Activated CD4-positive, alpha-beta T cell treated with anti-CD3 and anti-CD28 coated beads, Interleukin-2, amount 10 ng/mL, durations not matched to agents 7 days and 5 days (primary cell): ENCODE measurements at regions not wholly inside any gene's neighbourhood (a gene's known extent, or its start where the extent isn't known, plus 50 kb on each side); places are given as distances from the start of the nearest gene placed in this dataset.

Source experiments
- CTCF ChIA-PET: fragments of 350-600 bp; sonication (Branson Sonifier 250); formaldehyde crosslinking; loops from one replicate; lab custom pipeline; 2021; ENCODE audit warnings: antibody characterized with exemption; lab: Charles Lee
- POLR2A ChIA-PET: fragments of 350-600 bp; sonication (Branson Sonifier 250); formaldehyde crosslinking; loops from one replicate; lab custom pipeline; 2021; ENCODE audit warnings: antibody characterized with exemption; lab: Charles Lee
- DNase-seq: peaks from one replicate; pipeline ENCODE4 v3.0.0-alpha.2; 2020
- H3K27ac Mint-ChIP-seq: one replicate; pipeline ENCODE4 v1.8.0; 2021; ENCODE audit warnings: mild to moderate bottlenecking, moderate library complexity, mixed read lengths
- H3K27me3 Mint-ChIP-seq: one replicate; pipeline ENCODE4 v1.8.0; 2021; ENCODE audit warnings: mixed read lengths
- H3K36me3 Mint-ChIP-seq: one replicate; pipeline ENCODE4 v1.8.0; 2021; ENCODE audit warnings: low read depth, mixed read lengths
- H3K4me1 Mint-ChIP-seq: one replicate; pipeline ENCODE4 v1.8.0; 2021; ENCODE audit warnings: mixed read lengths
- H3K4me3 Mint-ChIP-seq: one replicate; pipeline ENCODE4 v1.8.0; 2021; ENCODE audit warnings: mild to moderate bottlenecking, moderate library complexity, mixed read lengths
- H3K9me3 Mint-ChIP-seq: one replicate; pipeline ENCODE4 v1.8.0; 2021; ENCODE audit warnings: mixed read lengths

DNA sequence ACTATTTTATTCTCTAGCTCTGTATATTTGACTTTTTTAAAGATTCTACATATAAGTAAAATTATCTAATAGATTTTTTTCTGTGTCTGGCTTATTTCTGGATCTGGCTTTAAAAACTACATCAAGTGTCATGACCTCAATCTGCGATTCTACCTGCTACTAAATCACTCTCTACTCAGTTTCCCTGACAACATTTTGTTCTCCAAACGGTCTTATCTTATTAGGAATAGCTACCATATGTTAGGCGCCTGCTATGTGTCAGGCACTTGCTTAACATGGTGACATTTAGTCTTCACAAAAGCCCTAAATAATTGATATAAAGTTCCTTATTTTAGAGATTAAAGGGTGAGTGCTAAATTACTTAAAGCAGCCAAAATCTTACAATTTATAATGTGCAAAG lies 1362.9 kb upstream of the FLRT2 start:
- H3K36me3 Mint-ChIP-seq: no peaks in the 10 kb centered on the region
- POLR2A ChIA-PET: no interaction called here
- H3K27ac Mint-ChIP-seq: no peak overlapping the region
- H3K9me3 Mint-ChIP-seq: peaks cover 5% of the 10 kb centered on the region
- no peak overlapping the region for H3K4me3 Mint-ChIP-seq
- no peak for DNase-seq
- H3K4me1 Mint-ChIP-seq: no peaks in the 10 kb centered on the region
- CTCF ChIA-PET: no interaction called here
- no peaks in the 10 kb centered on the region for H3K27me3 Mint-ChIP-seq

DNA sequence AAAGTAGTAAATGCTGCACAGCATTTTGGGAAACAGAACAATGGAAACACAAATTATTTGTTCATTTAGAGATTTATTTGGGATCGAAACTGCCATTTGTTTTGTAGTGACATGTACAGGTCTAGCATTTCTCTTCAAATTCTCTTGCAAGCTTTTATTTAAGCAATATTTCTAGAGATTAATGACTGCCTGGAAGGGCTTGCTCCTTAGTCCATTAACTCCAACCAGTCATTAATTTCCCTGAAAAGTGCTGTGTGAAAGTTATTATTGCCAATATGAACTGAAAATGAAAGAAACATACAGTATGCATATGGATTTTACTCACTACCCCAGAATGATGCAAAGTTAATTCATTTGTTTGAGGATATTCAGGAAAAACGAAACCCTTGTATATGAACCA lies 1349.6 kb upstream of the FLRT2 start:
- Mint-ChIP-seq H3K9me3 (peaks cover 14% of the 10 kb centered on the region), H3K36me3 (no peaks in the 10 kb centered on the region), H3K27ac (no peak overlapping the region), H3K4me3 (no peak overlapping the region), H3K4me1 (no peaks in the 10 kb centered on the region), H3K27me3 (no peaks in the 10 kb centered on the region)
- no peak for DNase-seq
- ChIA-PET POLR2A (no interaction called here), CTCF (no interaction called here)

DNA sequence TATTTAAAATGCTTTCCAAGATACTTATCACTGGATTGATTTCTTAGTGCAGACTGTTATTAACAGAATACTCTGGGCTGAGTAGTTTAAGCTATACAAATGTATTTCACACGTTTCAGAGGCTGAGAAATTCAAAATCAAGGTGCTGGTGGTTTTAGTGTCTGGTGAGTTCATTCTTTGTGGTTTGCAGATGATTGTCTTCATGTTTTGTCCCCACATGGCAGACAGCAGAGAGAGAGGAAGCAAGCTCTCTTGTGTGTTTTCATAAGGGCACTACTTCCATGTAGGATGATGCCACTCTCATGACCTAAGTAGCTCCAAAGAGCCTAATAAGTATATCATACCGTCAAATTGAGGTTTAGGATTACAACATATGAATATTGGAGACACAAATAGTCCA lies 1348.9 kb upstream of the FLRT2 start:
- no peaks in the 10 kb centered on the region for H3K27me3 Mint-ChIP-seq
- ChIA-PET CTCF (no interaction called here), POLR2A (no interaction called here)
- H3K9me3 Mint-ChIP-seq: peaks cover 14% of the 10 kb centered on the region
- H3K4me3 Mint-ChIP-seq: no peak overlapping the region
- no peak for DNase-seq
- H3K27ac Mint-ChIP-seq: no peak overlapping the region
- no peaks in the 10 kb centered on the region for H3K36me3 Mint-ChIP-seq
- no peaks in the 10 kb centered on the region for H3K4me1 Mint-ChIP-seq

DNA sequence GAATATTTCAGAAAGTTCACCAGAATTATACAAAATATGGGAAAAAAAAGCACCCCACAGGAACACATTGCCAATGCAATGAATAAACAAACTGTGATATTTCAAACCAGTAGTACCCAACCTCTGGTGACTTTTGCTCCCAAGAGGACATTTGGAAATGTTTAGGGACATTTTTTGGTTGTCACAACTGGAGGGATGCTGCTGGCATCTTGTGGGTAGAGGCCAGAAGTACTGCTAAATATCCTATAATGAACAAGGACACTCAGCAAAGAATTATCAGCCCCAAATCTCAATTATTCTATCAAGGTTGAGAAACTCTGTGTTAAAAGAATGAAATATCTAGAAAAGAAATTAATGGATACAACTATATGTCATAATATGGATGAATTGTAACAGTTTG lies 1334.4 kb upstream of the FLRT2 start:
- DNase-seq: no peak
- no peak overlapping the region for H3K27ac Mint-ChIP-seq
- H3K4me3 Mint-ChIP-seq: no peak overlapping the region
- CTCF ChIA-PET: no interaction called here
- no peaks in the 10 kb centered on the region for H3K27me3 Mint-ChIP-seq
- no peaks in the 10 kb centered on the region for H3K4me1 Mint-ChIP-seq
- H3K9me3 Mint-ChIP-seq: peaks cover 22% of the 10 kb centered on the region
- H3K36me3 Mint-ChIP-seq: no peaks in the 10 kb centered on the region
- POLR2A ChIA-PET: no interaction called here

DNA sequence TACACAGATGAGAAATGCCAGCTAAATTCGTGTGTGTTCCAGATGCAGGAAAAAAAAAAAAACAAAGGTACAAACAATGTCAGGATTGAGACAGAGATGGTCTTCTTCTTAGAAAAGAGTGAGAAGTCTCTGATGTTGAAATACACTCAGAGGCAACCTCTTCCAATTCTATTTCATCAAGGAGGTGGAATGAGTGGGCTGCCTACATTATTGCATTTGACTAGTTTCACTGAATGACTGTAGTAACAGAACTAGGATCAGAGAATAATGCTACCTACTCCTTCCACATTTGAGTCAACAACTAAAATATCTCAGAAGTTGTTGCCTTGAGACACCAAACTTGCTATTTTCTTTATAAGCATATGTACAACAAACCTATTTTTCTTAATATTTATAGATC lies 1332.2 kb upstream of the FLRT2 start:
- DNase-seq: no peak
- H3K27ac Mint-ChIP-seq: no peak overlapping the region
- H3K36me3 Mint-ChIP-seq: no peaks in the 10 kb centered on the region
- H3K4me3 Mint-ChIP-seq: no peak overlapping the region
- H3K27me3 Mint-ChIP-seq: no peaks in the 10 kb centered on the region
- POLR2A ChIA-PET: no interaction called here
- CTCF ChIA-PET: no interaction called here
- H3K9me3 Mint-ChIP-seq: peaks cover 22% of the 10 kb centered on the region
- H3K4me1 Mint-ChIP-seq: no peaks in the 10 kb centered on the region

DNA sequence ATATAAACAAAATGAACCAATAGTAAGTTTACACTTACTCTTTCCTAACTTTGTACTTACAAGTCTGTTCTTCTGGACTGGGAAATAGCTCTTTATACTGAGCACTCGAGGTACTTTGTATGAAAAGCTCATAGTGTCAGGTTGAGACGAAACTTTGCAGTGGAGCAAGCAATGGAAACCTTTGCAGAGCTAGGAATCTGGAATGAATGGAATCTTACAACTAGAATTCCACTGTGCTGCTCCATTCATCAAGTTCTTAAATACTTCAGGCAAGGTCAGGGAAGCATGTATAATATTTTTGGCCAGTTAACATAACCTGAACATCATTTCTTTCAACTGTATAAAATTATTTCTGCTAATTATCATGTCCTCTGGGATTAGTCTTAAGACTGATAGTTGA lies 1327.5 kb upstream of the FLRT2 start:
- no peak overlapping the region for H3K4me3 Mint-ChIP-seq

DNA sequence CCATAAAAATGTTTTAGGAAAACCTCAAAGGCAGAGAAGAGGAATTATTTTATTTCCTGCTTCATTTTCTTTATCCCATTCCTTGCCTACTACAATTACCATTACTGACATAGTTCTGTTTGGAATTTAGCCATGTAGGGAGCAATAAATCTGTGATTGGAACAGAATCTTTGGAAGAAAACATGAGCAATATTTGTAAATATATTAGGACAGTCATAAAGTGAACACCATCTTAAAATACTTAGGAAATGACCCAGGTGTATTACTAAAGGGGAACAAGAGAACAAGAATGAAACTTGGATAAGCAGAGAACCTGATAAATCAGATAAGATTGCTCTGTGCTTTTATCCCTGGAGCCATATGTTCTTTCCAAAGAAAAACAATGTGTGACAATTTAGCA lies 1326.0 kb upstream of the FLRT2 start:
- H3K36me3 Mint-ChIP-seq: no peaks in the 10 kb centered on the region
- POLR2A ChIA-PET: no interaction called here
- DNase-seq: no peak
- no peaks in the 10 kb centered on the region for H3K4me1 Mint-ChIP-seq
- H3K27me3 Mint-ChIP-seq: no peaks in the 10 kb centered on the region
- no peak overlapping the region for H3K27ac Mint-ChIP-seq
- peaks cover 9% of the 10 kb centered on the region for H3K9me3 Mint-ChIP-seq
- CTCF ChIA-PET: no interaction called here
- no peak overlapping the region for H3K4me3 Mint-ChIP-seq

More for the DNA sequence above, 1327.5 kb upstream of the FLRT2 start:
- Mint-ChIP-seq H3K27ac (no peak overlapping the region), H3K4me1 (no peaks in the 10 kb centered on the region), H3K36me3 (no peaks in the 10 kb centered on the region), H3K27me3 (no peaks in the 10 kb centered on the region), H3K9me3 (peaks cover 8% of the 10 kb centered on the region)
- no peak for DNase-seq
- POLR2A ChIA-PET: no interaction called here
- CTCF ChIA-PET: no interaction called here

DNA sequence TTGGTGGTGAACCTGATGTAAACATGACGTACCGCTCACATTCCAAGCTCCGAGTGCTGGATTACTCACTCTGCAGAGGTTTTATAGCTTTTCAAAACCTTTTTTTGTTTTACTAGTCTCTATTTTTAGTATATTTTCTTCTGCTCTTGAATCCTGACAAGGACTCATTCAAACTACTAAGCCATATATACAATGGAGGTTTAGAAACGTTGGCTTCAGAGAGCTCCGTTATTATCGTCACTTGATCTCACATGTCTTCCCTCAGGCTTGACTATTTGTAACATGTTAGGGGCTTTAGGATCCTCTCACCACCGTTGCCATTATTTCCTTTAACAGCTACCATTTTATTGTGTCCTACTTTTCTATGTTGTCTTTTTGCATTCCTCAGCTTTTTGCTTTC lies 1321.5 kb upstream of the FLRT2 start:
- Mint-ChIP-seq H3K36me3 (no peaks in the 10 kb centered on the region), H3K27ac (no peak overlapping the region), H3K4me3 (no peak overlapping the region), H3K4me1 (no peaks in the 10 kb centered on the region), H3K9me3 (peaks cover 17% of the 10 kb centered on the region), H3K27me3 (no peaks in the 10 kb centered on the region)
- ChIA-PET CTCF (interaction anchor here (0.6 kb wide), 1 partner anchor 1755 kb away, joined by 3 read pairs; no protein-coding TSS in a partner anchor), POLR2A (no interaction called here)
- no peak for DNase-seq

DNA sequence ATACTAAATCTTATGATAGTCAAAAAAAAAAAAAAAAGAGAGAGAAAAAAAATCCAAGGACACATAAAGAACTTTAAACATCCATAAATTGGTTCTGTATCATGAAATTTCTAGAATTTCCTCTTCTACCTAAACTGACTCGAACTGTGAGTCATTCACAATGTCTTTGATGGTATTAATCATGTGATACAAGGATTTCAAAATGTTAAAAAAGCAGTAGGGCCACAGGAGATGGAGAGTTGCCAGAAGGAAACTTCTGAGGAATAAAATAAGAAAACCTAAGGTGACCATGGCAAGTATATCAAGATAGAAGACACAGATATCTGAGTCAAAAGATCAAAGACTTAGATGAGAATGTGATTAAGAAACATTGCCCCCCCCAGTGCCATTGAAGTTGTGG lies 1320.9 kb upstream of the FLRT2 start:
- no peak for DNase-seq
- peaks cover 17% of the 10 kb centered on the region for H3K9me3 Mint-ChIP-seq
- no peaks in the 10 kb centered on the region for H3K4me1 Mint-ChIP-seq
- no peaks in the 10 kb centered on the region for H3K27me3 Mint-ChIP-seq
- H3K27ac Mint-ChIP-seq: no peak overlapping the region
- ChIA-PET CTCF (no interaction called here), POLR2A (no interaction called here)
- no peaks in the 10 kb centered on the region for H3K36me3 Mint-ChIP-seq
- no peak overlapping the region for H3K4me3 Mint-ChIP-seq

DNA sequence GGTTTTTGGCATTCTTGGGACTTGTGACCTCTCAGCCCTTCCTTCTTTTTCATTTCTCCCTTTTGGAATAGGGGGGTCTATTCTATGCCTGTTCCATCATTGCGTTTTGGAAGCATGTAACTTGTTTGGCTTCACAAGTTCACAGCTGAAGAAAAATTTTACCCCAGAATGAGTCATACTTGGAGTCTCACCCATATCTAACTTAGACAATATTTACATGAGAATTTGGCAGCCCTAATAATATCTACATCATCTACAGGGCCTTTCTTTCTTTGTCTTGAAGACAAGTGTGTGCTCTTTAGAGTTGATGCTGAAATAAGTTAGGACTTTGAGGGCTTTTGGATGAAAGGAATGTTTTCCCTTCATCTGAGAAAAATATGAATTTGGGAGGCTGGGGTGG lies 1312.9 kb upstream of the FLRT2 start:
- POLR2A ChIA-PET: no interaction called here
- DNase-seq: no peak
- H3K4me1 Mint-ChIP-seq: no peaks in the 10 kb centered on the region
- no peak overlapping the region for H3K4me3 Mint-ChIP-seq
- H3K27me3 Mint-ChIP-seq: no peaks in the 10 kb centered on the region
- H3K36me3 Mint-ChIP-seq: no peaks in the 10 kb centered on the region
- no peak overlapping the region for H3K27ac Mint-ChIP-seq
- peaks cover 12% of the 10 kb centered on the region for H3K9me3 Mint-ChIP-seq
- CTCF ChIA-PET: no interaction called here

DNA sequence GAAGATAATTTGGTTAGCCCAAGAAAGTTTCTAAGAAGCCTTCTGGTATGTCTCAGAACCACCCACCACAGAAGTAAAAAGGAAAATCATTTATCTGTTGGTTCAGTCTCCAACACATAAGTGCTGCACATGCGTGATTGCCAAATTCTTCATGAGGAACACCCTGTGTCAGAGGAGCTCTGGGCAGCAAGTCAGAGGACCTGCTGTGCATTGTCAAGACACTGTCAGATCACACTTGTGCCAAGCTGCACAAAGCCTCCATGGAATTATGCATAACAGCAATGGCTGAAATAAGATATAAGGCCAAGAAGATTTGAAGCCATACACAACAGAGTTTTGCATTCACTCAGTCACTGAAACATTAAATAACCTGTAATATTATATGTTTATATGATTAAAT lies 1304.7 kb upstream of the FLRT2 start:
- H3K4me3 Mint-ChIP-seq: no peak overlapping the region
- no peaks in the 10 kb centered on the region for H3K27me3 Mint-ChIP-seq

DNA sequence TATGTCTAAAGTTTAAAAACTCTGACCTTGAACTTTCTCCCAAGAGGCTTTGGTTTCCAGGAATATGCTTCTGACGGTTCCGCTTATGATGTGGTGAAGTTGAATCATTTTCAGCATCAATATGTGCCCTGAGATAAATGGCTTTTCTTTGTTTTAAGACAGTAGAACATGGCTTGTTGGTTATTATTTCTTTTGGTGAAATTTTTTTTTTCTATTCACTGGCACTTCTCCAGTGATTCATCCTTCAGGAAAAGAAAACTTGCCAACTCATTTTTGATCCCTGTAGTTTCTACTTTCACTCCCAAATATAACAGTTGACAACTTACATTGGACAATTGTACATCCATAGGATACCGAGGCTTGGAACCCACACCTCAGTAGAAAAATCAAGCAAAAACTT lies 1301.2 kb upstream of the FLRT2 start:
- Mint-ChIP-seq H3K36me3 (no peaks in the 10 kb centered on the region), H3K27ac (no peak overlapping the region), H3K4me1 (no peaks in the 10 kb centered on the region), H3K4me3 (no peak overlapping the region), H3K27me3 (no peaks in the 10 kb centered on the region), H3K9me3 (no peaks in the 10 kb centered on the region)
- CTCF ChIA-PET: no interaction called here
- POLR2A ChIA-PET: no interaction called here
- no peak for DNase-seq

More for the DNA sequence above, 1304.7 kb upstream of the FLRT2 start:
- Mint-ChIP-seq H3K36me3 (no peaks in the 10 kb centered on the region), H3K4me1 (no peaks in the 10 kb centered on the region), H3K27ac (no peak overlapping the region), H3K9me3 (no peaks in the 10 kb centered on the region)
- POLR2A ChIA-PET: no interaction called here
- DNase-seq: no peak
- CTCF ChIA-PET: no interaction called here

DNA sequence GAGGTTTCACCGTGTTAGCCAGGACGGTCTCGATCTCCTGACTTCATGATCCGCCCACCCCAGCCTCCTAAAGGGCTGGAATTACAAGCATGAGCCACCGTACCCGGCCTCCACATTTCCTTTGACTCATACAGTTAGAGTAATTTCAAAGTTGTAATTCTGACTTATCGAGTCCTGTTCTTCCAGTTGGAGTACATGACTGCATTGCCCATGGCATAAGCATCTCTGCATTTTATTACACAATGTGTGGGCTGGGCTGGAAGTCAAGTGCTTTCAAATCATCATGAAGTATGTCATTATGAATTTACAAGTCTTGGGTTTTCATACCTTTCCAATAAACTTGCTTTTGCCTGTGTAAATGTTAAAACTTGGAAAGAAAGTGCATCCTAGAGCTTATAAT lies 1295.7 kb upstream of the FLRT2 start:
- POLR2A ChIA-PET: no interaction called here

DNA sequence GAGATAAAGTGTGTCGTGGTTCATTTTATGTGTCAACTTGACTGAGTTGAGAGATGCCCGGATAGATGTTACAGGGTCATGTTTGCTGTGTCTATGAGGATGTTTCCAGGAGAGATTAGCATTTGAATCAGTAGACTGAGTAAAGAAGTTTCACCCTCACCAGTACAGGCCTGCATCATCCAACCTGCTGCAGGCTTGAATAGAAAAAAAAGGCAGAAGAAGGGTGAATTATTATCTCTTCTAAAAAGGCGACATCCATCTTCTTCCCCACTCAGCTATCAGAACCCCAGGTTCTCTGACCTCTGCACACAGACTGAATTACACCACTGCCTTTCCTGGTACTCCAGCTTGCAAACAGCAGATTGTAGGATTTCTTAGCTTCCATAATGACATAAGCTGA lies 1293.7 kb upstream of the FLRT2 start:
- no peaks in the 10 kb centered on the region for H3K36me3 Mint-ChIP-seq
- H3K27ac Mint-ChIP-seq: no peak overlapping the region
- no peaks in the 10 kb centered on the region for H3K27me3 Mint-ChIP-seq
- H3K4me1 Mint-ChIP-seq: no peaks in the 10 kb centered on the region
- H3K4me3 Mint-ChIP-seq: no peak overlapping the region
- peaks cover 4% of the 10 kb centered on the region for H3K9me3 Mint-ChIP-seq
- ChIA-PET POLR2A (no interaction called here), CTCF (no interaction called here)
- DNase-seq: no peak

More for the DNA sequence above, 1295.7 kb upstream of the FLRT2 start:
- CTCF ChIA-PET: no interaction called here
- Mint-ChIP-seq H3K27ac (no peak overlapping the region), H3K9me3 (peaks cover 4% of the 10 kb centered on the region), H3K36me3 (no peaks in the 10 kb centered on the region), H3K27me3 (no peaks in the 10 kb centered on the region), H3K4me1 (no peaks in the 10 kb centered on the region), H3K4me3 (no peak overlapping the region)
- no peak for DNase-seq
